ENCODE measurements at regions not wholly inside any gene's neighbourhood (a gene's known extent, or its start where the extent isn't known, plus 50 kb on each side); places are given as distances from the start of the nearest gene placed in this dataset.

GRCh38 chrX:138890491-138890890 is 179.0 kb upstream of the FGF13 start:
- Histone ChIP-seq H3K27ac (ENCODE audit: extremely low read depth, low read depth, low read length) (no peak overlapping the region), H3K4me3 (no peak overlapping the region), H3K36me3 (ENCODE audit: control insufficient read depth, insufficient read depth, low read length) (no peaks in the 10 kb centered on the region), H3K9ac (ENCODE audit: insufficient read depth in 1 of 2, low read depth in 2 of 2, low read length in 2 of 2) (no peak overlapping the region), H3K4me2 (ENCODE audit: insufficient read depth, low read length) (no peak overlapping the region), H4K20me1 (replicated peaks; ENCODE audit: control insufficient read depth, insufficient read depth, low read length) (no peaks in the 10 kb centered on the region), H3K9me3 (replicated peaks; ENCODE audit: control insufficient read depth, insufficient read depth, low read depth, low read length) (no peaks in the 10 kb centered on the region), H3K79me2 (ENCODE audit: control insufficient read depth, insufficient read depth, low read length) (peaks cover 26% of the 10 kb centered on the region; the same call in 2 of the 3 replicates), H2AFZ (ENCODE audit: low read depth, low read length) (no peak overlapping the region), H3K4me1 (replicated peaks in 1 of 2; ENCODE audit: control insufficient read depth in 2 of 2, insufficient read depth in 2 of 2, low read length in 2 of 2) (no peaks in the 10 kb centered on the region), H3K9me1 (ENCODE audit: control insufficient read depth, insufficient read depth, low read length) (no peaks in the 10 kb centered on the region), H3K27me3 (ENCODE audit: control insufficient read depth in 2 of 2, insufficient read depth in 2 of 2, low read length in 2 of 2) (no peaks in the 10 kb centered on the region)
- POLR2A ChIA-PET = no interaction called here
- intact Hi-C loops (cut with micrococcal nuclease) = no loop called here
- in situ Hi-C loops (cut with MboI) = no loop called here
- TF ChIP-seq RAD21 (CRISPR knock-in tag; conservative IDR thresholded peaks at IDR 0.05 in 1 of 2, IDR thresholded peaks at IDR 0.05 in 1 of 2) (no peak), PREB (CRISPR knock-in tag; IDR thresholded peaks at IDR 0.05) (no peak), L3MBTL2 (IDR thresholded peaks at IDR 0.05) (no peak), ZKSCAN8 (CRISPR knock-in tag; IDR thresholded peaks at IDR 0.05) (no peak), TFE3 (CRISPR knock-in tag; IDR thresholded peaks at IDR 0.05) (no peak), KDM4B (IDR thresholded peaks at IDR 0.05; ENCODE audit: borderline replicate concordance in 2 of 2, low read depth in 1 of 2) (no peak), ZNF77 (CRISPR knock-in tag; IDR thresholded peaks at IDR 0.05) (no peak), CXXC5 (CRISPR knock-in tag; IDR thresholded peaks at IDR 0.05) (no peak), ZNF561 (CRISPR knock-in tag; conservative IDR thresholded peaks at IDR 0.05) (no peak), FOXP4 (CRISPR knock-in tag; IDR thresholded peaks at IDR 0.05; ENCODE audit: borderline replicate concordance) (no peak)
- TF ChIP-seq, protein P1, sequence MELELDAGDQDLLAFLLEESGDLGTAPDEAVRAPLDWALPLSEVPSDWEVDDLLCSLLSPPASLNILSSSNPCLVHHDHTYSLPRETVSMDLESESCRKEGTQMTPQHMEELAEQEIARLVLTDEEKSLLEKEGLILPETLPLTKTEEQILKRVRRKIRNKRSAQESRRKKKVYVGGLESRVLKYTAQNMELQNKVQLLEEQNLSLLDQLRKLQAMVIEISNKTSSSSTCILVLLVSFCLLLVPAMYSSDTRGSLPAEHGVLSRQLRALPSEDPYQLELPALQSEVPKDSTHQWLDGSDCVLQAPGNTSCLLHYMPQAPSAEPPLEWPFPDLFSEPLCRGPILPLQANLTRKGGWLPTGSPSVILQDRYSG (tag; conservative IDR thresholded peaks at IDR 0.05; ENCODE audit: low read depth) = no peak
- TF ChIP-seq, protein P2, sequence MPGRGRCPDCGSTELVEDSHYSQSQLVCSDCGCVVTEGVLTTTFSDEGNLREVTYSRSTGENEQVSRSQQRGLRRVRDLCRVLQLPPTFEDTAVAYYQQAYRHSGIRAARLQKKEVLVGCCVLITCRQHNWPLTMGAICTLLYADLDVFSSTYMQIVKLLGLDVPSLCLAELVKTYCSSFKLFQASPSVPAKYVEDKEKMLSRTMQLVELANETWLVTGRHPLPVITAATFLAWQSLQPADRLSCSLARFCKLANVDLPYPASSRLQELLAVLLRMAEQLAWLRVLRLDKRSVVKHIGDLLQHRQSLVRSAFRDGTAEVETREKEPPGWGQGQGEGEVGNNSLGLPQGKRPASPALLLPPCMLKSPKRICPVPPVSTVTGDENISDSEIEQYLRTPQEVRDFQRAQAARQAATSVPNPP (IDR thresholded peaks at IDR 0.05; ENCODE audit: borderline replicate concordance, insufficient read depth, insufficient read length) = no peak
- BruUV-seq (replicated peaks) = no TSS peak
- DNase-seq (ENCODE audit: extremely low read depth in 1 of 4, low spot score in 3 of 4) (no peak), ATAC-seq (no peak), FAIRE-seq (no peak)
- CTCF ChIA-PET (ENCODE audit: low intra/inter-chr PET ratio) = no interaction called here
